HG02642 (cell line): ENCODE measurements at regions not wholly inside any gene's neighbourhood (a gene's known extent, or its start where the extent isn't known, plus 50 kb on each side); places are given as distances from the start of the nearest gene placed in this dataset.

Experiments
- ATAC-seq: cut with Tn5 transposase; IDR thresholded peaks from one replicate; pipeline ENCODE4 v1.9.1; 2021; ENCODE audit warnings: mild to moderate bottlenecking; ENCODE audit not compliant: unreplicated experiment, poor library complexity

GRCh38 chr3:186487819-186488218, 56.4 kb downstream of the CRYGS start:
- no peak for ATAC-seq

- no peak for ATAC-seq
Observed at GRCh38 chr3:186487037-186487436, 57.1 kb downstream of the CRYGS start.

GRCh38 chr3:186483611-186484340, 60.4 kb downstream of the CRYGS start:
- no peak for ATAC-seq

GRCh38 chr3:186481526-186481925, 62.7 kb downstream of the CRYGS start:
- no peak for ATAC-seq

GRCh38 chr3:186477876-186478275, 66.3 kb downstream of the CRYGS start:
- no peak for ATAC-seq

GRCh38 chr3:186477033-186477432, 67.1 kb downstream of the CRYGS start:
- ATAC-seq, result no peak

GRCh38 chr3:186476541-186476940, 67.6 kb downstream of the CRYGS start:
- ATAC-seq, result no peak

- ATAC-seq, result no peak
Observed at GRCh38 chr3:186476044-186476468, 68.1 kb downstream of the CRYGS start.

GRCh38 chr3:186473166-186473565, 71.0 kb downstream of the CRYGS start:
- no peak for ATAC-seq

GRCh38 chr3:186472456-186473008, 71.6 kb downstream of the CRYGS start:
- ATAC-seq, result no peak

GRCh38 chr3:186471771-186472170, 72.4 kb downstream of the CRYGS start:
- no peak for ATAC-seq

GRCh38 chr3:186469525-186469924, 74.7 kb downstream of the CRYGS start:
- ATAC-seq, result no peak

GRCh38 chr3:186467969-186468368, 76.2 kb downstream of the CRYGS start:
- no peak for ATAC-seq

GRCh38 chr3:186466391-186466974, 77.7 kb downstream of the CRYGS start:
- no peak for ATAC-seq

- no peak for ATAC-seq
Observed at GRCh38 chr3:186465508-186465907, 78.7 kb downstream of the CRYGS start.

- ATAC-seq, result no peak
Observed at GRCh38 chr3:186464424-186465093, 79.6 kb downstream of the CRYGS start.

GRCh38 chr3:186461141-186461540, 83.0 kb downstream of the CRYGS start:
- no peak for ATAC-seq

GRCh38 chr3:186459108-186459467, 85.1 kb downstream of the CRYGS start:
- ATAC-seq, result no peak

GRCh38 chr3:186458306-186459107, 85.7 kb downstream of the CRYGS start:
- no peak for ATAC-seq

- ATAC-seq, result no peak
Observed at GRCh38 chr3:186457236-186457635, 86.9 kb downstream of the CRYGS start.
